ENCODE measurements at regions not wholly inside any gene's neighbourhood (a gene's known extent, or its start where the extent isn't known, plus 50 kb on each side); places are given as distances from the start of the nearest gene placed in this dataset.

DNA sequence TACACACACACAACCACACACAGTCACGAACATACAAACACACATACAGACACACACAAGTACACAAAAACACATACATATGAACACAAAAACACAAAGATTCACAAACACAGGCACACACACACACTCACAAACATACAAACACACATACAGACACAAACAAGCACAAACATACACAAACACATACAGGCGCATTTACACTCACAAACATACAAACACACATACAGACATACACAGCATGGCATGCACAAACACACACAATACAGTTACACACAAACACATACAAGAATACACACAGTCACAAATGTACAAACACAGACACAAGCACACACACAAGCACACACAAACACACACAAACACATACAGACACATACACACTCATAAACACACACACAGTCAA is 247.9 kb downstream of the TENT4A start:
- intact Hi-C loops (cut with DNase I) = no loop called here

DNA sequence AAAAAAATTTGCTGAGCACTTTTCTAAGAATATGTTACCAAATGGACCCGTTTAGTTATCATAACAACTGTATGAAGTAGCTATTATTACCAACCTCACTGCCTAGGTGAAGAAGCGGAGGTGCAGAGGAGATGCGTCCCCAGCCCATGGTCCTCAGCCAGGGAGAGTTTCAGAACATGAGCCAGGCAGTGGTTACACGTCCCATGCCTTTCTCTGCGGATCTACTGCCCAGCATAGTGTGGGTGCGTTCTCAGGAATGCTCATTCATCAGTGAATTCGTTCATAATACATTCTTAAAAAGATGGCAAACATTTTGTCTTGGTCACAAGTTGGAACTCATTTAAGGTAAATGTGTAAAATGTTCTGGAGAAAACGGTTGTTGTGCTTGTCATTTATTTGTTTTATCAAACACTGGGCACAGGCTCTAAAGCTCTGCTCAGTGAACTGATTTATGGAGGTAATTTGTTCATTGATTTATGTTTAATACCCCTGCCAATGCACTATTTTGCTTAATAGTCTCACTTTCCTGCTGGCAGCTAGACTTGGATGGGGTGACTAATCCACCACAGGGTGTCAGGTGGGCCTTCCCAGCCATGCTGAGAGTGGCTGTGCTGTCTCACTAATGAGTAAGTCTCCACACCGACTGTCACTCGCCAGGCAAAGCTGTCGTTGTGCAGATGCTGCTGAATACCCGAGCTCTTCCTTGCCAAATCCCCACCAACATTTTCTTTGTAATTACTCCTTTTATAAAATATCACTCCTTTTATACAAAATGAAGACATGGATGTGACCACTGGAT is 248.8 kb downstream of the TENT4A start:
- no peak for TF ChIP-seq POLR2A (IDR thresholded peaks at IDR 0.05)
- TF ChIP-seq, protein P1, sequence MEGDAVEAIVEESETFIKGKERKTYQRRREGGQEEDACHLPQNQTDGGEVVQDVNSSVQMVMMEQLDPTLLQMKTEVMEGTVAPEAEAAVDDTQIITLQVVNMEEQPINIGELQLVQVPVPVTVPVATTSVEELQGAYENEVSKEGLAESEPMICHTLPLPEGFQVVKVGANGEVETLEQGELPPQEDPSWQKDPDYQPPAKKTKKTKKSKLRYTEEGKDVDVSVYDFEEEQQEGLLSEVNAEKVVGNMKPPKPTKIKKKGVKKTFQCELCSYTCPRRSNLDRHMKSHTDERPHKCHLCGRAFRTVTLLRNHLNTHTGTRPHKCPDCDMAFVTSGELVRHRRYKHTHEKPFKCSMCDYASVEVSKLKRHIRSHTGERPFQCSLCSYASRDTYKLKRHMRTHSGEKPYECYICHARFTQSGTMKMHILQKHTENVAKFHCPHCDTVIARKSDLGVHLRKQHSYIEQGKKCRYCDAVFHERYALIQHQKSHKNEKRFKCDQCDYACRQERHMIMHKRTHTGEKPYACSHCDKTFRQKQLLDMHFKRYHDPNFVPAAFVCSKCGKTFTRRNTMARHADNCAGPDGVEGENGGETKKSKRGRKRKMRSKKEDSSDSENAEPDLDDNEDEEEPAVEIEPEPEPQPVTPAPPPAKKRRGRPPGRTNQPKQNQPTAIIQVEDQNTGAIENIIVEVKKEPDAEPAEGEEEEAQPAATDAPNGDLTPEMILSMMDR (IDR thresholded peaks at IDR 0.05) = no peak
- Histone ChIP-seq H3K27ac (no peak overlapping the region), H3K27me3 (no peaks in the 10 kb centered on the region), H3K4me1 (no peaks in the 10 kb centered on the region), H3K9me3 (no peaks in the 10 kb centered on the region), H3K36me3 (no peaks in the 10 kb centered on the region), H3K4me3 (replicated peaks in 1 of 3) (no peak overlapping the region)
- intact Hi-C loops (cut with DNase I) = no loop called here
- DNase-seq = no peak
- 68% methylated on average over 12 of the region's 12 CpGs for WGBS, 2 donors

More for the DNA sequence above, 247.9 kb downstream of the TENT4A start:
- Histone ChIP-seq H3K27ac (no peak overlapping the region), H3K4me3 (replicated peaks in 1 of 3) (no peak overlapping the region), H3K27me3 (no peaks in the 10 kb centered on the region), H3K36me3 (no peaks in the 10 kb centered on the region), H3K4me1 (no peaks in the 10 kb centered on the region), H3K9me3 (no peaks in the 10 kb centered on the region)
- no peak for DNase-seq
- TF ChIP-seq, protein P1 (IDR thresholded peaks at IDR 0.05) = no peak
- no peak for TF ChIP-seq POLR2A (IDR thresholded peaks at IDR 0.05)
- WGBS, 2 donors = 89 to 94% methylated on average over 2 of the region's 2 CpGs

DNA sequence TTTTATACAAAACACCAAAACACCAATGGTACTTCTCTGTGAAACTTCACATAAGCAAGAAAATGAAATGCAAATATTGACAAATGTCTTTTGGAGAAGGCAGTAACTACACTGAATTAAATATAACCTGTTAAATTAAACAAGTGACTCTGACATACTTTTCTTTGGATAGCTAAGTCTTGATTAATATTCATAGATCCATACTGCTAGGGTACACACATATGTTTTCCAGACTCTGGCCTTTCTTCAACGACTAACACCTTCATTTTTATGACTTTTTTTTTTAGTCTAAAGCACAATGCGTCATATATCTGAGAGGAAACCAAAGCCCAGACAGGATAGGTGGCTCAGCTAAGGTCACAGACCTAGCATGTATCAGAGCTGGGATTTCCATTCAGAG is 263.7 kb downstream of the TENT4A start:
- no peak for DNase-seq
- no peaks in the 10 kb centered on the region for H3K36me3 ChIP-seq
- no peak overlapping the region for H3K27ac ChIP-seq
- intact Hi-C loops (cut with DNase I) = no loop called here
- WGBS, 2 donors = 59 to 75% methylated on average over 2 of the region's 2 CpGs
- no peak overlapping the region for H3K4me3 ChIP-seq (replicated peaks in 1 of 3)
- no peak for TF ChIP-seq POLR2A (IDR thresholded peaks at IDR 0.05)
- TF ChIP-seq, protein P1 (IDR thresholded peaks at IDR 0.05) = no peak
- H3K27me3 ChIP-seq = no peaks in the 10 kb centered on the region
- H3K4me1 ChIP-seq = no peaks in the 10 kb centered on the region
- H3K9me3 ChIP-seq = no peaks in the 10 kb centered on the region

DNA sequence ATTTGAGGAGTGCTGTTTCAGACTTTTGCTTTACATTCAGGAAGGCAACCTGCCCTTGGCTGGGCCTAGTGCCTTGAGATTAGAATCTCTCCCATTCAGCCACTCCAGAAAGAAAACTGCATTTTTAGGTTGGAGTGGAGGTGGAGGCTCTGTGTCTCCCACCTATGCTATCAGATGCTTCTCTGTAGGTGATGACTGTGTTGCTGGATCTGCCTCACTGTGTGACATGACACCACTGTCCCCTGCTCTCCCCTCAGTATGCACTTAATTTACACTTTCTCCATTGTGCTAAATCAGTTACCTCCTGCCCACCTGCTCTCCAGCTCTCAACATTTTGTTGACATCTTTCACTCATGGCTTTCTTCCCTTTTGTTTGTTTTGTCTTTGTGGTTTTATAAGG is 265.8 kb downstream of the TENT4A start:
- no peaks in the 10 kb centered on the region for H3K27me3 ChIP-seq

DNA sequence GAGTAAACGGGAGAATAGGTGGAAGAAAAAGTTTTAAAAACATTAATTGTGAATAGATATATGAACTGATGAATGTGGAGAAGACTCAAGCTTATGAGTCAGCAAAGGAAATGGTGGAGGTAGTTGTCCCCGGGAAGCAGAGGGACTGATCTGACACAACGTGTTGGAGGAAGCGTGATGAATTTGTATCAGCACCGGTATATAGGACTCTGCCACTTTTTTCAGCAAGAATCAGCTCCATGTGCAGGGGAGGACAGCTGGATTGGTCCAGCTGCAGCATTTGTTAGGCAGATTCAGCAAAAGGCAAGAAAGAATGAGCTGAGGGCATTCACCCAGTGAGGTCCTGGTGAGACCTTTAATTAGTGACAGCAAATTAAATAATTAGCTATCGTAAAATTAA is 276.0 kb downstream of the TENT4A start:
- no peaks in the 10 kb centered on the region for H3K9me3 ChIP-seq
- no peak overlapping the region for H3K4me3 ChIP-seq (replicated peaks in 1 of 3)
- TF ChIP-seq POLR2A (IDR thresholded peaks at IDR 0.05) = no peak
- TF ChIP-seq, protein P1 (IDR thresholded peaks at IDR 0.05) = no peak
- intact Hi-C loops (cut with DNase I) = no loop called here
- no peak for DNase-seq
- no peaks in the 10 kb centered on the region for H3K4me1 ChIP-seq
- no peak overlapping the region for H3K27ac ChIP-seq
- WGBS, 2 donors = 66 to 68% methylated on average over 6 of the region's 6 CpGs
- no peaks in the 10 kb centered on the region for H3K36me3 ChIP-seq
- no peaks in the 10 kb centered on the region for H3K27me3 ChIP-seq

More for the DNA sequence above, 265.8 kb downstream of the TENT4A start:
- H3K36me3 ChIP-seq = no peaks in the 10 kb centered on the region
- DNase-seq = no peak
- TF ChIP-seq, protein P1 (IDR thresholded peaks at IDR 0.05) = no peak
- TF ChIP-seq POLR2A (IDR thresholded peaks at IDR 0.05) = no peak
- H3K9me3 ChIP-seq = no peaks in the 10 kb centered on the region
- no peak overlapping the region for H3K4me3 ChIP-seq (replicated peaks in 1 of 3)
- intact Hi-C loops (cut with DNase I) = no loop called here
- H3K4me1 ChIP-seq = no peaks in the 10 kb centered on the region
- no peak overlapping the region for H3K27ac ChIP-seq
